ENCODE measurements at regions not wholly inside any gene's neighbourhood (a gene's known extent, or its start where the extent isn't known, plus 50 kb on each side); places are given as distances from the start of the nearest gene placed in this dataset.

GRCh38 chr14:71726580-71727021, 205.6 kb upstream of the RGS6 start:
- Mint-ChIP-seq H3K9me3 (no peaks in the 10 kb centered on the region), H3K36me3 (peaks cover 33% of the 10 kb centered on the region), H3K4me3 (no peak overlapping the region), H3K4me1 (ENCODE audit: unreplicated experiment) (peaks cover 16% of the 10 kb centered on the region), H3K27me3 (no peaks in the 10 kb centered on the region), H3K27ac (no peak overlapping the region)
- TF ChIP-seq, protein P1, sequence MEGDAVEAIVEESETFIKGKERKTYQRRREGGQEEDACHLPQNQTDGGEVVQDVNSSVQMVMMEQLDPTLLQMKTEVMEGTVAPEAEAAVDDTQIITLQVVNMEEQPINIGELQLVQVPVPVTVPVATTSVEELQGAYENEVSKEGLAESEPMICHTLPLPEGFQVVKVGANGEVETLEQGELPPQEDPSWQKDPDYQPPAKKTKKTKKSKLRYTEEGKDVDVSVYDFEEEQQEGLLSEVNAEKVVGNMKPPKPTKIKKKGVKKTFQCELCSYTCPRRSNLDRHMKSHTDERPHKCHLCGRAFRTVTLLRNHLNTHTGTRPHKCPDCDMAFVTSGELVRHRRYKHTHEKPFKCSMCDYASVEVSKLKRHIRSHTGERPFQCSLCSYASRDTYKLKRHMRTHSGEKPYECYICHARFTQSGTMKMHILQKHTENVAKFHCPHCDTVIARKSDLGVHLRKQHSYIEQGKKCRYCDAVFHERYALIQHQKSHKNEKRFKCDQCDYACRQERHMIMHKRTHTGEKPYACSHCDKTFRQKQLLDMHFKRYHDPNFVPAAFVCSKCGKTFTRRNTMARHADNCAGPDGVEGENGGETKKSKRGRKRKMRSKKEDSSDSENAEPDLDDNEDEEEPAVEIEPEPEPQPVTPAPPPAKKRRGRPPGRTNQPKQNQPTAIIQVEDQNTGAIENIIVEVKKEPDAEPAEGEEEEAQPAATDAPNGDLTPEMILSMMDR (conservative IDR thresholded peaks at IDR 0.05) = no peak
- DNase-seq (ENCODE audit: extremely low spot score, unreplicated experiment) = no peak

- no peak for DNase-seq (ENCODE audit: extremely low spot score, unreplicated experiment)
- TF ChIP-seq, protein P1 (conservative IDR thresholded peaks at IDR 0.05) = no peak
- Mint-ChIP-seq H3K27me3 (no peaks in the 10 kb centered on the region), H3K36me3 (peaks cover 40% of the 10 kb centered on the region), H3K4me3 (no peak overlapping the region), H3K9me3 (no peaks in the 10 kb centered on the region), H3K27ac (no peak overlapping the region), H3K4me1 (ENCODE audit: unreplicated experiment) (peaks cover 16% of the 10 kb centered on the region)
Measured at GRCh38 chr14:71728386-71728785, 203.8 kb upstream of the RGS6 start.

DNA sequence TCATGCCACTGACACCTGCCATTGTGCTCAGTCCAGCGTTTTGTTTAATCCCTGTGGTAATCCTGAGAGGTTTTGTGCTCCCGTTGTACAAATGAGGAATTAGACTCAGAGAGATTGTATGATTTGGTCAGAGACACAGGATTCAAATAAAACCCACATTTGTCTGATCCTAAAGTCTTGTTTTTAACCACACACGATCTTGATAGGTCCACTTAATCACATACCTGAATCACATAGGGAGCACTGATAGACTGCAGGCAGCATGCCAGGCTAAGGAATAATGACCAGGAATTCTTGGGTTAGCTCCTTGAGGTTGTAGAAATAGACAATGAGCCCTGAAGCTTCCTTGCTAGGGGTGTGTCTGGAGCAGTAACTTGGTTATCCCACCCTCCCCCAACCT, 202.6 kb upstream of the RGS6 start:
- Mint-ChIP-seq H3K27ac (no peak overlapping the region), H3K4me3 (no peak overlapping the region), H3K9me3 (no peaks in the 10 kb centered on the region), H3K27me3 (no peaks in the 10 kb centered on the region), H3K4me1 (ENCODE audit: unreplicated experiment) (peaks cover 16% of the 10 kb centered on the region), H3K36me3 (peaks cover 35% of the 10 kb centered on the region)
- no peak for DNase-seq (ENCODE audit: extremely low spot score, unreplicated experiment)
- TF ChIP-seq, protein P1 (conservative IDR thresholded peaks at IDR 0.05) = no peak

DNA sequence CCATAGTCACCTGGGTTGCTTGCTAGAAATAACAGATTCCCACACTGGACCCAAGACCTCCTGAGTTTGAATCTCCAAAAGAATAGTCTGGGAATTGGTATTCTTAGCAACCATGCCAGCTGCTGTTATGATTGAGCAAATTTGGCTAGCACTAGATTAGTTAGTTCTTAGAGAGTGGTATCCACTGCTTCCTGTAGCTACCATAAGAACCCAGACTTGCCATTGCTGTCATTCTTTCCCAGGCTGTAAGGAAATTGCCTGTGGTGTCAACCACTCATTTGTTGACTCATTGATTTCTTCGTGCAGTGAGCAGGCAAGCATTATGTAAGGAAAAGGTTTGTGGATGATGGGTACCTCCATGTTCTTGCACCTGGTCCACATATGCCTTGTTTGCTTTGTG, 201.8 kb upstream of the RGS6 start:
- TF ChIP-seq, protein P1 (conservative IDR thresholded peaks at IDR 0.05) = no peak
- Mint-ChIP-seq H3K36me3 (peaks cover 34% of the 10 kb centered on the region), H3K27me3 (no peaks in the 10 kb centered on the region), H3K9me3 (no peaks in the 10 kb centered on the region), H3K4me3 (no peak overlapping the region), H3K4me1 (ENCODE audit: unreplicated experiment) (peaks cover 11% of the 10 kb centered on the region), H3K27ac (no peak overlapping the region)
- no peak for DNase-seq (ENCODE audit: extremely low spot score, unreplicated experiment)

GRCh38 chr14:71731096-71731495, 201.1 kb upstream of the RGS6 start:
- Mint-ChIP-seq H3K4me1 (ENCODE audit: unreplicated experiment) (peaks cover 5% of the 10 kb centered on the region), H3K36me3 (peaks cover 34% of the 10 kb centered on the region), H3K27me3 (no peaks in the 10 kb centered on the region), H3K27ac (no peak overlapping the region), H3K4me3 (no peak overlapping the region), H3K9me3 (no peaks in the 10 kb centered on the region)
- DNase-seq (ENCODE audit: extremely low spot score, unreplicated experiment) = no peak
- TF ChIP-seq, protein P1 (conservative IDR thresholded peaks at IDR 0.05) = no peak

Data from type B pancreatic cell (in vitro differentiated cells).